GM21825 (cell line): ENCODE measurements at regions not wholly inside any gene's neighbourhood (a gene's known extent, or its start where the extent isn't known, plus 50 kb on each side); places are given as distances from the start of the nearest gene placed in this dataset.
"Not testable (repeated sequence)": the region's sequence is repeated elsewhere in the genome, so short reads cannot be mapped to it uniquely, and the experiment has no call there.

Source experiments
- ATAC-seq: cut with Tn5 transposase; IDR thresholded peaks from one replicate; pipeline ENCODE4 v1.9.1; 2021; ENCODE audit warnings: mild to moderate bottlenecking, moderate library complexity; ENCODE audit not compliant: unreplicated experiment

- ATAC-seq = not testable (repeated sequence)
These were observed 172.2 kb upstream of the KCTD7 start for GRCh38 chr7:66456431-66456830.

DNA sequence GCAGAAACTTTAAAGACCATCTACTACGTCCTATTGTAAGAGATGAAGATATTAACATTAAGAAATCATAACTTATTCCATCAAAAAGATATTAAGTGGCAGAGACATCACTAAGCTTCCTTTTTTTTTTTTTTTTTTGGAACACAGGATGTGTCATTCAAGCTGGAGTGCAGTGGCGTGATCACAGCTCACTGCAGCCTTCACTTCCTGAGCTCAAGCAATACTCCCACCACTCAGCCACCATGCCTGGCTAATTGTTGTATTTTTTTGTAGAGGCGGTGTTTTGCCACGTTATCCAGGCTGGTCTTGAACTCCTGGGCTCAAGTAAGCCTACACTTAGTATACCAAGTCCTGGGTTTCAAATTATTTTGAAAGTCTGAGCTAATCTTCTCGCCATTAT, 169.7 kb upstream of the KCTD7 start:
- ATAC-seq = not testable (repeated sequence)

DNA sequence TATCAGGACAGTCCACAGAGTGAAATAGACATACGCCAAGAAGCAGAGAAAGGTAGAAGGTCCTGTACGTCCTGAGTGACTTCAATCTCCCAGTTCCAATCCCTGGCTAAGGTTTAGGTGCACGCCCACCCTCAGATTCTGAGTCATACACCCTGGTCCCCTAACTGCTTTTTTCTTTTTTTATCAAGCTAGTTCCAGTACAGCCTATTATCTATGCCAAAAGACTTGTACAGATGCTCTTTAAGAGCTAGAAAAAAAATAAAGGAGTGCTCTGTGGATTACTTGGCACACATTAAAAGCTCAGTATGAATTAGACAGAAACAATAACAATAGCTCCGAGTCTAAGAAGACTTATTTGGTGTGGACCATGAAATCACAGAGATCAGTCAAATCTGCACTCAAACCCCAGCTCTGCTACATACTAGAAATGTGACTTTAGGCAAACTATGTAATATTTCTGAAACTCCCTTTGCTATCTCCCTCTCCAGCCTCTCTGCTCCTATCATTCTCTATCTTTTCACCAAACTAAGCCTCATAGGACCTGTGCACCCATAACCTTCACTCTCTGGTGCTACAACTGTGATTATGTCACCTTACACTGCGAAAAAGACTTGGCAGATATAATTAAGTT, 168.8 kb upstream of the KCTD7 start:
- ATAC-seq = not testable (repeated sequence)

DNA sequence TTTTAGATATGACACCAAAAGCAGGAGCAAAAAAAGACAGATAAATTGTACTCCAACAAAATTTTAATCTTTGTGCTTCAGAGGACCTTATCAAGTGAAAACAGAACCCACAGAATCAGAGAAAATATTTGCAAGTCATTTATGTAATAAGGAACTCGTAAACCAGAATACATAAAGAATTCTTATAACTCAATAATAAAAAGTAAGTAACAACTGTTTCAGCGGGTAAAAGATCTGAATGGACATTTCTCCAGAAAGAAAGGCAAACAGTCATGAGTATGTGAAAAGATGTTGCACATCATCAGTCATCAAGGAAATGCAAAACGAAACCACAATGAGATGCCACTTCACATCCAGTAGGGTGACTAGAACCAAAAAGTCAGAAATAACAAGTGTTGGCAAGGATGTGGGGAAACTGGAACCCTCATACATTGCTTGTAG, 167.7 kb upstream of the KCTD7 start:
- ATAC-seq = no peak

DNA sequence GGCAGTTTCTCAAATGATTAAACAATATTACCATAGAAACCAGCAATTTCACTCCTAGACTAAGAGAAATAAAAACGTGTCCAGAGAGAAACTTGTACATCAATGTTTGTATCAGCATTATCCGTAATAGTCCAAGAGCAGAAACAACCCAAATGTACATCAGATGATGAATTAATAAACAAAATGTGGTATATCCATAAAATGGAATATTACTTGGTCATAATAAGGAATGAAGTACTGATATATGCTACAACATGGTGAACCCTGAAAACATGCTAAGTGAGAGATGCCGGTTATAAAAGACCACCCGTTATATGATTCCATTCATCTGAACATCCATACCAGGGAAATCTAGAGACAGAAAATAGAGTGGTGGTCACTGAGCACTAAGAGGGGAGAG, 167.3 kb upstream of the KCTD7 start:
- not testable (repeated sequence) for ATAC-seq

GRCh38 chr7:66462831-66463230, 165.8 kb upstream of the KCTD7 start:
- not testable (repeated sequence) for ATAC-seq

DNA sequence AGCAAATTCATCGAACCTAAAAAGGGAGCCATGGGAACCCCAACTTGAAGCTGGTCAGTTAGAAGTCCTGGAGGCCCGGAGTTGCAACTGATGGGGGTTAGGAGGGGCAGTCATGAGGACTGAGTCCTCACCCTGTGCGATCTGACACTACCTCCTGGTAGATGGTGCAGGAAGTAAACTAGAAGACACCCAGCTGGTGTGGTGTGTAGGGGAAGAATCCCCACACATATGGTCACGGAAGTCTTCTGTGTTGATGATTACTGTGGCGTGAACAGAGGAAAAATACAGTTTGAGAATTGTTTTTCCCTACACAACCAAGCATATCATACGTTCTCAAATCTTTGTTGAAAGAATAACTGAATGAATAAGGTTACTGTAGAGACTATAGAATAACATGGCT, 164.6 kb upstream of the KCTD7 start:
- ATAC-seq = peak; percentile 59

DNA sequence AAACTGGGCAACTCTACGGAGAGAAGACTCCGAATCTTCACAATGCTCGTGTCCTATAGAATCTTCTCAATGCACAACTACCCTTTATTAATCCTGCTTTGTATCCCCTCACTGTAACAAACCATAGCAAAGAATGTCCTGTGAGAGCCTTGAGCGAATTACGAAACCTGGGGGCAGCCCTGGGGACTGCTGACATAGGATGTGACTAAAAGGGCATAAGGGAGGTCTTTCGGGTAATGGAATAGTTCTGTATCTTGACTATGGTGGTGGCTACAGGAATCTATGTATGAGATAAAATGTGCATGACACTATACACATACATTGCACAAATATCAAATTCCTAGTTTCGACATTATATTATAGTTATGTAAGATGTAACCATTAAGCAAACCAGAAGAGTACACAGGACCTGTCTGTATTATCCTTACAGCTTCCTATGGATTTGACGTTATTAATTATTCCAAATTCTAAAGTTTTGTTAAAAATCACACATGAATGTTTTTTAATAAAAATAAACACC, 162.5 kb upstream of the KCTD7 start:
- ATAC-seq = no peak

DNA sequence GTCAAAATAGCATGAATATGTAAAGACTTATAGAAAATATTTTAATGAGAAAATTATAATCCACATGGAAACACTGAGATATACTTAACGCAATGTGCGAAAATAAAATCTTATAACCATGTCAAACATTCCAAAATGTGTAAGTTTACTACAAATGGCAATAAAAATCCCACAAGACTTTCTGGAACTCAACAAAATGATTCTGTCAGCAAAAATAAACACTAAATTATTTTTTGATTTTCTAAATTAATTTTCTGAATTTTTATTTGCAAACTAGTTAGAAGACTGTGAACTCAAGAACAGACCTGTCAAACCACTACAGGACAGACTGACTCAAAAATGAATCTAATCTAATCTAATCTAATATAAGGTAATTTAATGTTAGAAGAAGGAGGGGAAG, 160.8 kb upstream of the KCTD7 start:
- no peak for ATAC-seq

DNA sequence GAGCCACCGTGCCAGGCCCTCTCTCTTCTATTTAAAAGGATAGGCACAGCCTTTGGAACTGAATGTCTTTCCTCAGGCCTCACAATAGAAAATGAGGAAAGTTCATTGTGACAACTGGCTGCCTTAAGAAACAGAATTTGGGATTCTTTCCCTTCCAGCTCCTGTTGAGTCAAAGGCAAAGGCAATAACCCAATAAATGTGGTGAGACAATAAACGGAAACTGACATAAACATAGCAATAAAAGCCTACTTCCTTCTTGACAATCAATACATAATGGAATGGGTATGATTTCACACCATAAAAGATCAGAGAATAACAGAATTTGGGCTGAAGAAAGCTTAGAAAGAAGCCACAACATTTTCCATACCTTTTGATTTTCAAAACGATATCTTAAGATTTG, 155.6 kb upstream of the KCTD7 start:
- not testable (repeated sequence) for ATAC-seq

- no peak for ATAC-seq
These were observed 154.2 kb upstream of the KCTD7 start for GRCh38 chr7:66474441-66474840.

GRCh38 chr7:66476056-66476455, 152.6 kb upstream of the KCTD7 start:
- not testable (repeated sequence) for ATAC-seq

GRCh38 chr7:66477822-66478397, 150.8 kb upstream of the KCTD7 start:
- ATAC-seq = not testable (repeated sequence)

GRCh38 chr7:66481229-66481628, 147.5 kb upstream of the KCTD7 start:
- ATAC-seq = not testable (repeated sequence)

DNA sequence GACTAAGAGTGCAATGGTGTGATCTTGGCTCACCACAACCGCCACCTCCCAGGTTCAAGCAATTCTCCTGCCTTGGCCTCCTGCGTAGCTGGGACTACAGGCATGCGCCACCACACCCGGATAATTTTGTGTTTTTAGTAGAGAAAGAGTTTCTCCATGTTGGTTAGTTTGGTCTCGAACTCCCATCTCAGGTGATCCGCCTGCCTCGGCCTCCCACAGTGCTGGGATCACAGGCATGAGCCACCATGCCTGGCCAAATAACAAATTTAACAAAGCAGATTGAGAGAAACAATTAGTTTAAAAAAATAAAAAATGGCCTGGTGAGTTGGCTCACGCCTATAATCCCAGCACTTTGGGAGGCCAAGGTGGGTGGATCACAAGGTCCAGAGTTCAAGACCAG, 139.6 kb upstream of the KCTD7 start:
- ATAC-seq = not testable (repeated sequence)

- ATAC-seq = not testable (repeated sequence)
These were observed 138.9 kb upstream of the KCTD7 start for GRCh38 chr7:66489741-66490140.

GRCh38 chr7:66490979-66491378, 137.7 kb upstream of the KCTD7 start:
- not testable (repeated sequence) for ATAC-seq

DNA sequence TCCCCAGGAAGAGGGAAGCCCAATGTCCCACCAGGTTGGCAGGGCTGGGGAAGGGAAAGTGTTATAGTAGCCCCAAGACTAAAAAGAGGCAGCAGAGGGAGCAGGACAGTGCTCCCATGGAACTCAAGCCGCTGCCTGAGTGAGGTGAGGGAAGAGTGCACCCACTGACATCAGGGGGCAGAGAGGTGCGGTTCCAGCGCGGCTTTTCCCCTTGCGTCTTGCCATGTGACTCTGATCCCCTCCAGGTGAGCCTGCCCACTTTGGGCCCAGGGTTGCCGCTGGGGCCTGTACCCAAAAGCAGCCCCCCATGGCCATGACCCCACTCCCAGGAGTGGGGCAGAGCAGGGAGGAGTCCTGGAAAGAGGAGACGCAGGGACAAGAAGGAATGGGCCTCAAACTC, 136.3 kb upstream of the KCTD7 start:
- ATAC-seq = not testable (repeated sequence)

DNA sequence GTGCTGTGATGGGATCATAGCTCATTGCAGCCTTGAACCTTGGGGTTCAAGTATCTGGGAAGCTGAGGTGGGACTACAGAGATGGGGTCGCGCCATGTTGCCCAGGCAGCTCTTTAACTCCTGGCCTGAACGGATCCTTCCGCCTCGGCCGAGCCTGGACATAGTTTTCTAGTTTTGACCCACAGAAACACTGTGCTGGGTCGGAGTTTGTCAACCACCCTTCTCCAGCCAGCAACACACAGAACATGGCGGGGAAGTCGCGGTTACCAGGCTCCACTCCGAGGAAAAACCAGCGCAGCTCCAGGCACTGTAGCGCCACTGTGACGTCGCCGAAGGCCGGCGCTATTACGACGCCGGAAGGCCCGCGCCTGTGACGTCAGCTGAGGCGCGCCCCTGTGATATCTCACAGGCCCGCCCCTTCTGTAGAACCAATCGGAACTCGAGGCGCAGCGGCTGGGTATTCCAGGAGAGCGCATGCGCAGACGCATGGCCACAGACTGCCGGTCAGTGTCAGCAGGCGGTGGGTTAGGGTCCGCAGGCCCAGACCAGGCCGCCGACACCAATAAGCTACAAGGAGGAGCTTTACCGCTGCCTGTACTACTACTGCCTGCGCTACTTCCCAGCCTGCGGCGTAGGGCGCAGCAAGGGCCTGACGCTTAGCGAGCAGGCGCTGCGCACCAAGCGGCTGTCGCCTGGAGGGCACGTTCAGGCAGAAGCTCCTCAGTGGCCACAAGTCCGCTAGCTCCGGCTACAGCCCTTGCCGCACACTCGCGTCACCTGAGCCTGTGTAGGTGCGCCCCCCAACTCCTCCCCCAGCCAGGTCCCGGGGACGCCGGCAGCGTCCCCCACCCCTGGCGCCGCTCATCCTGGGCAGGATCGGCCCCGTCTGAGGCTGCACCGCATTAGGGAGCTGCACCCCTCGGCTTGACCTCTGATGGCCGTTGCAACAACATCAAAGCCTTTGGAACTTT, 135.2 kb upstream of the KCTD7 start:
- peak; percentile 97 for ATAC-seq

GRCh38 chr7:66497346-66497745, 131.3 kb upstream of the KCTD7 start:
- no peak for ATAC-seq

- ATAC-seq = no peak
These were observed 128.6 kb upstream of the KCTD7 start for GRCh38 chr7:66500087-66500486.
